GM21515 (cell line): ENCODE measurements at regions not wholly inside any gene's neighbourhood (a gene's known extent, or its start where the extent isn't known, plus 50 kb on each side); places are given as distances from the start of the nearest gene placed in this dataset.
A peak's percentile ranks its signal among the peaks of the same experiment; 100 is the strongest.

Experiments used
- ATAC-seq: cut with Tn5 transposase; IDR thresholded peaks from one replicate; pipeline ENCODE4 v1.9.1; 2021; ENCODE audit not compliant: unreplicated experiment

DNA sequence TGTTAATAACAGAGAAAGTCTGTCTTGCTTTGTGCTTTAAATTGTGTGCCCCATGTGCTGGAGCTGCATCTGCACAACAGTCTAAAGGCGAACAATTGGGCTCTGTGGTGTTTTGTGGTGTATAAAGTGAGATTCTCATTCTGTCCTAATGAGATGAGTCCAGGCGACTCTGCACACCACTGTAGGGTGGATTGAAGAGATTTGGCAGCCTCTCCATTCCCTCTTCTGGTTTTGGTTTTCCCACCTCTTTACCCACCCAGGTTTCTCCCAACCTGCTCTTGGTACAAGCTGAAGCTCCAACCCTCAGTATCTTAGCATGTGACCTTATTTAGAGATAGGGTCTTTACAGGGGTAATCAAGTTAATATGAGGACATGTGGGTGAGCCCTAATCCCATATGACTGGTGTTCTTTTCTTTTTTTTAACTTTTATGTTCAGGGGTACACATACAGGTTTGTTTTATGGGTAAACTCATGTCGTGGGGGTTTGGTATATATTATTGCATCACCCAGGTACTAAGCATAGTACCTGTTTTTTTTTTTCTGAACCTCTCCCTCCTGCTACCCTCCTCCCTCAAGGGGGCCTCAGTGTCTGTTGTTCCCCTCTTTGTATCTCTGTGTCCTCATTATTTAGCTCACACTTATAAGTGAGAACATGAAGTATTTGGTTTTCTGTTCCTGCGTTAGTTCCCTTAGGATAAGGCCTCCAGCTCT lies 217.6 kb upstream of the DTNBP1 start:
- ATAC-seq: no peak

DNA sequence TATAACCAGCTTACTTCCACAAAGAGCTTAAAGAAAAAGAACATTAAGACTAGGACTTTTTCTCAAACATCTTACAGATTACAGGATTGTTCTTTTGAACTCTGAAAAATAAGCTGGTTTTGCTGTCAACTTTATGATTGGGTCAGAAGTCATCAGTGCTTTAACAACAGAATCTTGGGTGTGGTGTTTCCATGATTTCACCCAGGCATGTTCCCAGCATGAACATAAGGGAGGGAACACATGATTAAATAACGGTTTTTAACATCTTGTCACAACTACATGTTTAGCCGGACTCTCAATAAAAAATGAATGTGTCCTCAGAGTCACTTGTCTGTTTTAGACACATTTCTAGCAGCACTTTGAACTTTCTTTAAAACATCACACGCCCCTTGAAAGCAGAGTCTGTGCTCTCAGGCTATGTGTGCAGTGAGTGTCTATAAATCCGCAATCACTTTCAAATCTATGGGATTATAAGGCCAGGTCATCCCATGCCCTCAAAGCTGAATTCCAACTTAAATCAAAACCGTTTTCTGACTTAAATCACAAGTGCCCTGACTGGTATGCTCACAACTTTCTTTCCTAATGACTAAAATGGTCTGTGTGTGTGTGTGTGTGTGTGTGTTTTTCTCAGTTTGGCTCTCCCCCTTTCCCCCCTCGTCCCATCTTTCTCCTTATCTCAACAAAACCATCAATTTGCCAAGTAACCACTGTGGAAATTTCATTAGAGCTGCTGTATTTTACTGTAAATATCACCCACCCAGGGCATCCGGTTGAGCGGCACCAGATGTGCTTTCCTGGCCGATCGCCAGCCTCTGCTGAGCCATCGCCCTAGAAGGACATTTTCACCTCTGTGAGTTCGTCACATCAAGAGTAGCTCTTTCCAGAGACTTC lies 216.8 kb upstream of the DTNBP1 start:
- peak; percentile 72 for ATAC-seq

DNA sequence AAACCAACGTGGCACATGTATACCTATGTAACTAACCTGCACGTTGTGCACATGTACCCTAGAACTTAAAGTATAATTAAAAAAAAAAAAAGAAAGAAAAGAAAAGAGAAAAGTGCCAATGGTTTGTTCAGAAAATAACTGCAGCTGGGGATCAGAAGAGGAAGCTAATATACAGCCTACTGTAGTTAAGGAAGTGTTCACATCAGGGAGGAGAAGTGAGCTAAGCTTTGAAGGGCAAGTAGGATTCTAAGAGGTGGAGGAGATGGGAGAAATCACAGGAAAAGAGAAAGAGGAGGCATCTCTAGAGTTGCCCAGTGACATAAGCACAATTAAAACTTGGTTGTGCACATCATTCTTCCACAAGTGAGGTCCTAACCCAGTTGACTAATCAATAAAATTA lies 214.4 kb upstream of the DTNBP1 start:
- no peak for ATAC-seq

DNA sequence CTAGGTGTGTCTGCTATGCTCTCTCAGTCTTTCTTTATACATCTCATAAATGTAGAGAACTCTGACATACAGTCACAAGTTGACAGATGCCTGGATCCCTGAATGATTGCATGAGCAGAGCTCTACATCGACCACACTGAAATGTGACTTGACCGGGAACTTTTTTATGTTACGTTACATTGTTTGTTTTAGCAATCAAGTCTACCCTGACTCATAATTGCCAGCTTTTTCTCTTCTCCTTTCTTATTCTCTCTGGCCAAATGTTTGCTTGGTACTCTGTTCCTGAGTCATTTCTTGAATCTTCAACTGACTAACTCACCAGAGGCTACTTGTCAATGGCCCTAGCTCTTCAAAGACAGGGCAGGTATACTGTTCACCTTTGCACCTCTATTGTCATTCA lies 213.6 kb upstream of the DTNBP1 start:
- ATAC-seq: no peak

DNA sequence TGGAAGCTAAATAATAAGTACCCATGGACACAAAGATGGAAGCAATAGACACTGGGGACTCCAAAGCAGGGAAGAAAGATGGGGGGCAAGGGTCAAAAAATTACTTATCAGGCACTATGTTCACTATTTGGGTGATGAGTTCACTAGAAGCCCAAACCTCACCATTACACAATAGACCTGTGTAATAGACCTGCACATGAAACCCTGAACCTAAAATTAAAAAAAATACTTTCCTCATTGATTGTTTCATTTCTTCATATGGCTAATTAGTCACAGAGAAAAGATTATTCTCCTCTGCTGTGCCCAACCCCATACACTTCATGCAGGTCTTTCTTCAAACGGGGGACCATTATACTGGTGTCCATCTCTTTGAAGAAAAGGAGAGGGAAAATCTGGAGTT lies 213.0 kb upstream of the DTNBP1 start:
- no peak for ATAC-seq

DNA sequence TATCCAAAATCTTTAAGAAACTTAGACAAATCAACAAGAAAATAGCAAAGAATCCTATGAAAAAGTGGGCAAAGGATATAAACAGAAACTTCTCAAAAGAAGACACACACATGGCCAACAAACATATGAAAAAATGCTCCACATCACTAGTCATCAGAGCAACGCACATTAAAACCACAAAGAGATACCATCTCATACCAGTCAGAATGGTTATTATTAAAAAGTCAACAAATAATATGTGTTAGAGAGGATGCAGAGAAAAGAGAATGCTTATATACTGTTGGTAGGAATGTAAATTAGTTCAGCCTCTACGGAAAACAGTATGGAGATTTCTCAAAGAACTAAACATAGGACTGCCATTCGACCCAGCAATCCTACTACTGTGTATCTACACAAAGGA lies 212.0 kb upstream of the DTNBP1 start:
- no peak for ATAC-seq

DNA sequence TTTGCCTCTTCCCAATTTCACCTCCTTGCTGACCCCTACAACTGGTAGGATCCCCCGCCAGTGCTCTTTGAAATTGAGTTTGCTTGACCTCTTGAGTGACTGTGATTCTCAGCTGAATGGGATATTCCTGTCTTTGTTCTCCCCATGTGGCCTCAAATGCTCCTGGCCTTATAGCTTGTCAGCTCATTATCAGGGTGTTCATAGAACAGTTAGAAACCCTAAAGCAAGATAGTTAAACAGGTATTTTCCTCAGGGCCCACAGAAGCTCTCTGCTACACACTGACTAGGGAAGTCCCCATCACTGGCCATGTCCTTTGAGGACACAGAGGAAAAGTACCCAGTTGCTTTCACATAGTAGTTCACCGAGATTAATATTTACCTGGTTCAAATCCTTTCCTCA lies 211.5 kb upstream of the DTNBP1 start:
- ATAC-seq: no peak

DNA sequence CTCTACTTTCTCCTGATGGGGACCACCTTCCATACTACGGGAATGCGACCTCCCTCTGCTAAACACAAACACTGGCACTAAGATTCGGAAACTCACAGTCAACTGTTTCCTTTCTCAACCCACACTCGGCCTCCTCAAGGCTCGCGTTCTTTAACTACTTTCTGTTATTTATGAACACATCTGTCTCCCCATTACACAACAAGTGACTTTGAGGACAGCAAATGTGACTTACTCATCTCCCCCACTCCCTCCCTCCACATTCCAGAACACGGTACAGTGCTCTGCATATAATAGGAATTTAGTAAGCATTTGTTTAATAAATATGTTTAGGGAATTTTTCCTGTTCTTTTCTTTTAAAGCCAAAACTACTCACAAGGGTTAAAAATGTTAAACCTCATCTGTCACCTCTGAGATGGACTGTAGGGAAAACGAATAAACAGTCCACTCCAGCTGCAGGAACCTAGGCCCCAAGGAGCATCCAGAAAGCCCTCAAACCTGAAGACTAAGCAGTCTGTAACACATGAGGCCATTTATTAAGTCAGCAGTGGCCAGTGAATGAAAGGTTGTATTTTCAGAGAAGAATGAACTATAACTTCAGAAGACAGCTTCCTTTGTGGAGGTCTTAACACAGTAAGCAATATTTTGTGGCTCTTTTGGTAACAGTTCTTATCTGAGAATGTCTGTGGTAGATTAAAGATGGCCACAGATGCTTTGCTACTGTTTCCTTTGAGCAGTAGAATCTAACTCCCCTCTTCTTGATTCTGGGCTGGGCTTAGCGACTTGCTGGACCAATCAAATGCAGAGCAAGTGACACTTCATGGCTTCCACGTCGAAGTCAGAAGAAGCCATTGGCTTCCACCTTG lies 209.6 kb upstream of the DTNBP1 start:
- no peak for ATAC-seq

DNA sequence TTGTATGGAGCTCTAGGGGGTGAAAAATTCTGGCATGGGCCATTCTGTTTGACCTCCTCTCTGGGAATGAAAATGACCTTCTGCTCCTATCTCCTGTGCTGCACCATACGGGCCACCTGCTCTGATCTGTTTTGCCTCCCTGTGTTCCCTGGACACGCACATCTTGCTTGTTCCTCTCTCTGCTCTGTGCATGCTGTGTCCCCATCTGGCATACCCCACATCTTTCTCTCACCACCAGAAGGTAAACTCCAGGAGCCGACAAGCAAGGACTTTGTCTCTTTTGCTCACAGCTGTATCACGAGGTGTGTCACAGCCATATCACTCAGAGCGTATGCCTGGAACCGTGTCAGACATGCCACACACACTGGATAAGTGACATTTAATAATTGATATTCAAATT lies 208.4 kb upstream of the DTNBP1 start:
- ATAC-seq: no peak

DNA sequence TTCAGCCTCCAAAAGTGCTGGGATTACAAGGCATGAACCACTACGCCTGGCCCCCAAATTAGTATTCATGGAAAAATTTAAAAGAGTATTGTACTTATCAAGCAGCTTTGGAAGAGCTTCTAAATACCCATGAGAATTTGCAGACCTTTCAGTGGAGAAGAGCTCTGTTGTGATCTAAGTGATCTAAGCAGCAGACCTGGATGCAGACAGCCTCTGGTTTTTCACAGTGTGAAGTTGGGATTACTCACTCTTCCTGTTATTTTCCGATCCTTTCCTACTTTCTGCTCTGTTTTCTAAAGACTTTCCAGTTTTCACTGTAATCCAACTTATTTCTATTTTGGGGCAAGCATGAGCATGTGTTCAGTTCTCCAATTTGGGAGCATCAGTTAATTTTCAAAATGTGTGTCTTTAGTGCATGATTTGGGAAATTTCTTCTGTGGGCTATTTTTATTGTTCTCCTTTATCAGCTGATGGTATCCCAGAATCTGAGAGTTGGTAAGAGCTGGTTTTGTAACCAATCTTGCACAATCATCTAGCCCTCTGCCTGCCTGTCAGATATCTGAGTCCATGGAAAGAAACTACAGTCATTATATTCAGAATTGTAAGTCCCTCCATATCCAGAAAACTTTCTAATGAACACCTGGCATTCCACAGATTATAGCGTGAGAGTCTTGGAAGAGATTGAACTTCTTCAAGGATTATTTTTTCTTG lies 207.7 kb upstream of the DTNBP1 start:
- no peak for ATAC-seq

DNA sequence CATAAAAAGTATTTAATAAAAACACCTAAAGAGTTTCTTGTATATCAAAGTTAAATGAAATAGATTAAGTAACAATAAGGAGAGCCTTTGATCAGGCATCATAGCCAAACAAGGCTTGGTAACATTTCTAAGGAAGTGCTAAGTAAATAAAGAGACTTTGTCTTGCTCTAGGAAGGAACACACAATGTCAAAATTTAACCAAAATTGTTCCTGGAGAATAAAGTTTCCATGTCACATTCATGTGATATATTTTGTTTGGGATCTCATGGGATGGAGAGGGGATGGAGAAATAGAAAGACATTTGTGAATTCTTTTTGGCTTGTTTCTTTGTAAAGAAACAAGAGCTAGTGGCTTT lies 201.9 kb upstream of the DTNBP1 start:
- no peak for ATAC-seq

DNA sequence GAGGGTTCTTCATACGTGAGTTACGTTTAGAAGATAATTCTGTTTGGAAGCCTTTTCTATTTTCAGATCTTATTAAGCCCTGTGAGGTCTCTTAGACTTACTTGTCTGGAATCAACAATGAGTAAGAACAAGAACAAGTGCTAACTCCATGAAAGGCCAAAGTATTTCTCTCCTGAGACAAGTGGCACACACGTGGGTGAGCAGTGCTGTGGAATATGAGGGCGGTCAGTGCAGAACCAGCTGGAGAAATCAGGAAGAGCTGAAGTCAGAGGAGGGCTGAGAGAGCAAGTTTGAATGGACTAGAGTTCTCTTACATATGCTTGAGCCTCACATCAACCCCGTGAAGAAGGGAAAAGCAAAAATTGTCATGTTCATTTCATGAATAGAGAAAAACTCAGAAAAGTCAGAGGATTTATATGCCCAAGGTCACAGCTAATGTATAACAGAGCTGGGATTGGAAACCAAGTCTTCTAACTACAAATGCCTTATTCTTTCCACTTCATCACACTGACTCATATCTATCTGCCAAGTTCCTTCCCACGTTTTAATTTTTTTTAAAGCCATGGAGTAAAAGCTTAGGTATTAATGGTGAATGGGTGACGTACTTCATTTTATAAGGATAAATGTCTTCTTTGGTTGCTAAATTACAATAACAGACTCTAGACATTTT lies 201.3 kb upstream of the DTNBP1 start:
- no peak for ATAC-seq

DNA sequence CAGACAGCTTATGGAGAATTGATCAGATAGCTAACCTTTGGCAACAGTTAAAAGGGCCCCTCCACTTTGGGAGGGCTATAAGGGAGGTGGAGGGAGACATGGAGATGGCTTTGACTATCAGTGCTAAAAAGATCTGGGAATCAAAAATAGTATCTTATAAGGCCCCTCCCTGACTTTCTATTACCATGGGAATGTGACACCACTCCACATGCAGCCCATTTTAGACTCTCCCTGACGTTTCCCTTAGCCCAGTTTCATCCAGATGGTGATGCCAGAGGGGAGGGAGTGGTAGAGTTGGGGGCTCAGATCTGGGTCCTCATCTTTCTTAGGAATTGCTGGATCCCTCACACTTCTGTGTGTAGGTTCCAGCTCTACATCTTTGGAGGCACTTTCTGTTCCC lies 200.0 kb upstream of the DTNBP1 start:
- no peak for ATAC-seq

DNA sequence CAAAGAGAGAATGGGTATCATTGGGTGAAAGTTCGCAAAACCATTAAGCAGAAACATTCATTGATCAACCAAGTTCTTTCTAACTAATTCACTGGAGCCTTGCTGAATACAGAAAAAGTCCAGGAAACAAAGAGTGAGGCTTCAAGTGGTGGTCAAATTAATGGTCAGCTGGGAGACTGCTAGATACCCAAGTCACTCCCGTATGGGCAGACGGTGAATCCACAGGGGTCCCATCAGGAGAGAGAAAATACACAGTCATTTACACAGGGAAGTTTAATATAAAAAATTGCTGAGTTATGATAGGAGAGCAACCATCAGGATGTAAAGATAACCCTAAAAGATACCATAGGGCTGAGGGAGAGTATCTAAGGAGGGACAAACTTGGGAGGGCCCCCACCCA lies 198.7 kb upstream of the DTNBP1 start:
- ATAC-seq: no peak

DNA sequence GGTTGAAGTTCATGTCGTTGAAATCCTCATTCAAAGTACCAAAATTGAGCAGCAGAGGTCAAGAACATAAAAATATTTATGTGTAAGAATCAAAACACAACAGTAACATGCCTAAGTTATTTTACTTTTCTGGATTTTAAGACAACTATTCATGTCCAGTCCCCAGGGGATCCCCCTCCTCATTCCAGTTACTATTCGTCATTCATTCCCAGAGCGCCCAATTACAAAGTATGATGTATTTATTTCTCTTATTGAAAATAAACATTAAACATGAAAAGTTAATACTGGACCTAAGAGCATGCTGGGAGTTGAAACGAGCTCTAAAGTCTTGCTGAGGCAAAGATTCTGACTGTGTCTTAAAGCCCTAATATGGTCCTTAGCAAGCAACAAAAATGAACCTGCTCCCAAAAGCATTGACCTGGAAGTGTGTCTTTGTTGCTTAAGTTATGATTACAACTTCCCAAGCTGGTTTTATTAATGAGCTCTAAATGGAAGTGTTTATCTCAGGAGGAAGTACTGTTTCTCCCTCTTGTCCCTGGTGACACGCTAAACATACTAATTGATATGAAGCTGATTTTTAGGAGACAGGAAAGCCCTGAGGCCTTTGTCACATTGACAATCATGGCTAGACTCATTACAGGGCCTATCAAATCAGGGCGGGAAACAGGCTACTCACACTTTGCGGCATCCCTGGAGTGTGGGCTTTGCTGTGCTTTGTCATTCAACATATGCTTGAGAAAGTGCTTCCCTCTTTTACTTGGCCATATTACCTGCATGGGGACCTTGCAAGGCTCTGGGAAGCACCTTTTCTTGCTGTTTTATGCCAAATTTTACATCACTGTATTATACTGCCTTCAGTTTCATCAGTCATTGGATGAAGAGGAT lies 192.2 kb upstream of the DTNBP1 start:
- no peak for ATAC-seq

DNA sequence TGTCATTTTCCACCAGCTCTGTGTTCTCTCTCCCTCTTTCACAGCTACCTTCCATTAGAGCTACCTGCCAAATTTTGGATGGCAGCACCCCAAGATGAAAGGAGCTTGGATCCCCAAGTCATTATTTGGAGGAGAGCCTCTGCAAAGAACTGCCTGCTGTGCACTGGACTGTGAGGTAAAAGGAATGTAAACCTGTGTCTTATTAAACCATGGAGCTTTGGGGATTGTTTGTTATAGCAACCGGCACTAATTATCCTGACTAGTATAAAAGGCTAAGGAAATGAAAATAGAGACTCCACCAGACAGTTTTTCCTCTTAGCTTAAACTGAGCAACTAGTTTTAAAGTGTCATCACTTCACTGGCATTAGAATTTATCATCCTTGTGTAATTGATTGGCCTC lies 191.6 kb upstream of the DTNBP1 start:
- ATAC-seq: no peak

DNA sequence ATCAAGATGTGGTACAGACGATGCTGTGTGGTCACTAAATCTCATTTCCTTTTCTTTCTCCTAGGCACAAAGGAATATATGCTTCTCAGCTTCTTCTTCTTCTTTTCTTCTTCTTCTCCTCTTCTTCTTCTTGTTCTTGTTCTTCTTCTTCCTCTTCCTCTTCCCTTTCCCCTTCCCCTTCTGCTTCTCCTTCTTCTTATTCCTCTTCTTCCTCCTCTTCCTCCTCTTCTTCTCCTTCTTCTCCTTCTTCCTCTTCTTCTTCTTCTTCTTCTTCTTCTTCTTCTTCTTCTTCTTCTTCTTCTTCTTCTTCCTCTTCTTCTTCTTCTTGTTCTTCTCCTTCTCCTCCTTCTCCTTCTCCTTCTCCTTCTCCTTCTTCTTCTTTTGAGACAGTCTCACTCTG lies 190.4 kb upstream of the DTNBP1 start:
- ATAC-seq: no peak

DNA sequence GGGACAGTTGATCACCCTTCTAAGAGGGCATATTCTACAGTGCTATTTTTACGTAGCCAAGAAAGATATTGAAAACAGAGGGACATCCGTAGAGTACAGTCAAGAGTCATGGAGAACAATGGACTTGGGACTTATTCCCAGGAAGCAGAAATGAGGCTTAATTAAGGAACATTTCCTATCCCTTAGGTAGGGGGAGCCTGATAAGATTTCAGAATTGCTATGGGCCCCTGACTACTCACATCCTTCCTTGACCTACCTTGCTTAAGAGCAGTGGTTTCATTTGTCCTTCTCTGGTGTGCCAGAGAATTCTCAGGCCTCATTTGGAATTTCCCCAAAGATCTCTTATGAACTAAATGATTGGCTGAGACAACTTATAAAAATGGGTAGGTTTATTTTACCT lies 189.5 kb upstream of the DTNBP1 start:
- no peak for ATAC-seq

DNA sequence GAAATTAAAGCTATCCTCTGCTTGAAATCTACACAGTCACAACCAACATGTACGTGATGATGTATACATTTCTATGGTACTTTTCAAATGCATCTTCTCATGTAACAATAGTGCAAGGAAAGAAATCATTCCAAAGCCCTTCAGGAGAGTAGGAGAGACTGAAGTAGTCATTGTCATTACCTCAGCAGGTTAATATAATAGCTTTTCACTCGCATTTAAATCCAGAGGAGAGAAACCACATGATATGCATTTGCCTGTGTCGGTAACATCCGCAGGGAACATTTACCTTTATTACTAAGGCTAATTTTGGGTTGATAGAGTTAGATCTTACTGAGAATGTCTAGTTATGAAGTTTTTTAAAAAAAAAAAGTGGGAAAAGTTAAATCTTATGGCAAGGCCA lies 186.6 kb upstream of the DTNBP1 start:
- ATAC-seq: no peak

DNA sequence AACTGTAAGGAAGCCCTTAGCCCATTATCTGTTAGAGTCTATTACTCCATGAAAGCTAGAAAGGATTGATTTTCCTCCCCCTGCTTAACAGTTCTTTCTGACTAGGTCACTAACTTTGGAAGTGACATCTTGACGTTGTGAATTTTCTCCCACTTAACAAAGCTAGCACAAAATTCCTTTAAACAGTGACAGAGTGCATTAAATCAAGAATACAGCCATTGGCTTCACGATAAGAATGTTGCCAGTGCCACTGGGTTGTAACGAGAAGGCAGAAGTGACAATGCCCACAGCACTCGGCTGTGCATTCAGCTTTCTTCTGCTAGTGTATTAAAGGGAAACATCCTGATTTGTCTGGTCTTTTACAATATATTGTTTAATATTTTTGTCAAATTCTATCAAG lies 182.7 kb upstream of the DTNBP1 start:
- no peak for ATAC-seq
